Panc1 (cell line): ENCODE measurements at regions not wholly inside any gene's neighbourhood (a gene's known extent, or its start where the extent isn't known, plus 50 kb on each side); places are given as distances from the start of the nearest gene placed in this dataset.

ENCODE experiments used
- CTCF ChIP-seq: fragments of 450-650 bp; IDR thresholded peaks from 2 replicates; pipeline ENCODE4 v1.5.1; 2017; ENCODE audit warnings: mild to moderate bottlenecking
- POLR2AphosphoS5 ChIP-seq: IDR thresholded peaks from 2 replicates; pipeline ENCODE4 v1.6.1; 2012; ENCODE audit warnings: mild to moderate bottlenecking, low read depth, low read length, moderate library complexity
- SIN3A ChIP-seq: IDR thresholded peaks from 2 replicates; pipeline ENCODE4 v1.6.1; 2012; ENCODE audit warnings: low read depth, mild to moderate bottlenecking, low read length, moderate library complexity, borderline replicate concordance; ENCODE audit not compliant: insufficient read depth
- TCF7L2 ChIP-seq: IDR thresholded peaks from 2 replicates; pipeline ENCODE4 v1.6.1; 2011; ENCODE audit warnings: mild to moderate bottlenecking, low read depth, low read length, inconsistent platforms

GRCh38 chr14:32027255-32027939 lies 49.7 kb upstream of the ARHGAP5 start:
- no peak for TF ChIP-seq CTCF
- TF ChIP-seq TCF7L2 = no peak
- TF ChIP-seq POLR2AphosphoS5 = no peak
- no peak for TF ChIP-seq SIN3A
